Endothelial cell of umbilical vein (primary cell): ENCODE measurements at regions not wholly inside any gene's neighbourhood (a gene's known extent, or its start where the extent isn't known, plus 50 kb on each side); places are given as distances from the start of the nearest gene placed in this dataset.

Experiments used
- BruUV-seq: library from RNA; stranded (reverse); fragments of 400-500 nt; replicated peaks from 2 replicates; lab custom pipeline; 2021; lab: Mats Ljungman, UMichigan
- CTCF ChIA-PET: fragments of 300-600, 350-600 bp; sonication (Branson Sonifier 250); formaldehyde crosslinking; loops from one replicate; lab custom pipeline; 2021; ENCODE audit warnings: antibody characterized with exemption, inconsistent platforms; lab: Charles Lee
- POLR2A ChIA-PET: fragments of 300-600, 350-600 bp; sonication (Branson Sonifier 250); formaldehyde crosslinking; loops from one replicate; lab custom pipeline; 2021; ENCODE audit warnings: antibody characterized with exemption, inconsistent platforms; lab: Charles Lee
- DNase-seq: peaks from one replicate; pipeline ENCODE4 v3.0.0-alpha.2; 2011; ENCODE audit warnings: low read depth, low spot score
- FAIRE-seq: peaks from 2 replicates; lab custom pipeline; 2011; peaks lifted over from hg19 to GRCh38; lab: Jason Lieb, UNC
- H2AFZ ChIP-seq: 2 replicates; pipeline ENCODE4 v1.6.0; 2012; ENCODE audit warnings: low read depth, low read length, control low read depth, inconsistent platforms
- H3K27ac ChIP-seq: 2 replicates; pipeline ENCODE4 v1.5.1; 2011; ENCODE audit warnings: low read depth, mild to moderate bottlenecking, control low read depth, low read length, moderate library complexity; ENCODE audit not compliant: insufficient read depth
- H3K27me3 ChIP-seq, 2 experiments: 2 replicates each; pipeline versions ENCODE4 v1.6.0 to v1.6.1; 2011; ENCODE audit warnings: low read length in 2 of 2, mixed read lengths in 1 of 2; ENCODE audit not compliant: control insufficient read depth in 2 of 2, insufficient read depth in 2 of 2
- H3K36me3 ChIP-seq, 2 experiments: 2 replicates in 1 of 2; 3 replicates in 1 of 2; pipeline ENCODE4 v1.5.1; 2011; ENCODE audit warnings: low read length in 2 of 2, mild to moderate bottlenecking in 1 of 2, moderate library complexity in 1 of 2; ENCODE audit not compliant: control insufficient read depth in 2 of 2, insufficient read depth in 2 of 2; ENCODE audit errors: extremely low read depth in 1 of 2
- H3K4me1 ChIP-seq: 3 replicates; pipeline ENCODE4 v1.5.1; 2011; ENCODE audit warnings: mild to moderate bottlenecking, low read length; ENCODE audit not compliant: control insufficient read depth, insufficient read depth; ENCODE audit errors: extremely low read depth
- H3K4me2 ChIP-seq: 2 replicates; pipeline ENCODE4 v1.6.1; 2011; ENCODE audit warnings: low read length, control low read depth, mixed read lengths; ENCODE audit not compliant: insufficient read depth
- H3K4me3 ChIP-seq, 3 experiments: fragments of 200-600 bp in 1 of 3; sonication (generic), shearing (Covaris generic) in 1 of 3; replicated peaks in 1 of 3; 2 replicates each; pipeline ENCODE4 v1.5.1; 2011 to 2016; ENCODE audit warnings: control low read depth in 3 of 3, low read length in 3 of 3, mild to moderate bottlenecking in 2 of 3, inconsistent platforms in 1 of 3, low read depth in 1 of 3, moderate library complexity in 1 of 3; ENCODE audit not compliant: insufficient read depth in 1 of 3
- H3K79me2 ChIP-seq: 2 replicates; pipeline ENCODE4 v1.6.0; 2012; ENCODE audit warnings: low read length, inconsistent platforms; ENCODE audit not compliant: control insufficient read depth, insufficient read depth
- H3K9ac ChIP-seq: replicated peaks from 2 replicates; pipeline ENCODE3; 2011; ENCODE audit warnings: low read length, control low read depth; ENCODE audit not compliant: insufficient read depth; ENCODE audit errors: extremely low read depth
- H3K9me1 ChIP-seq: replicated peaks from 3 replicates; pipeline ENCODE4 v1.6.0; 2011; ENCODE audit warnings: mild to moderate bottlenecking, low read length; ENCODE audit not compliant: control insufficient read depth, insufficient read depth; ENCODE audit errors: extremely low read depth
- H3K9me3 ChIP-seq: replicated peaks from 2 replicates; pipeline ENCODE4 v1.5.1; 2012; ENCODE audit warnings: low read length, inconsistent platforms; ENCODE audit not compliant: control insufficient read depth, insufficient read depth
- H4K20me1 ChIP-seq: replicated peaks from 2 replicates; pipeline ENCODE3; 2011; ENCODE audit warnings: mild to moderate bottlenecking, low read length; ENCODE audit not compliant: control insufficient read depth, insufficient read depth; ENCODE audit errors: extremely low read depth
- CTCF ChIP-seq, 2 donors: IDR thresholded peaks; 1 replicate in 1 of 2; 2 replicates in 1 of 2; pipeline ENCODE4 v1.5.1; 2011; ENCODE audit warnings: low read length in 2 of 2, mild to moderate bottlenecking in 2 of 2, moderate library complexity in 2 of 2, control low read depth in 1 of 2, inconsistent platforms in 1 of 2, low read depth in 1 of 2; ENCODE audit not compliant: insufficient read depth in 1 of 2; ENCODE audit errors: extremely low read depth in 1 of 2
- EZH2 ChIP-seq: IDR thresholded peaks from 2 replicates; pipeline ENCODE4 v1.6.1; 2012; ENCODE audit warnings: borderline replicate concordance, low read depth, mild to moderate bottlenecking, moderate library complexity, low read length, inconsistent platforms; ENCODE audit not compliant: severe bottlenecking
- FOS ChIP-seq: IDR thresholded peaks from 2 replicates; pipeline ENCODE4 v1.6.1; 2011; ENCODE audit warnings: mild to moderate bottlenecking, low read length, moderate library complexity, borderline replicate concordance; ENCODE audit not compliant: insufficient read depth
- GATA2 ChIP-seq: IDR thresholded peaks from 2 replicates; pipeline ENCODE4 v1.7.0; 2011; ENCODE audit warnings: low read depth, mild to moderate bottlenecking, moderate library complexity, mixed read lengths, low read length; ENCODE audit not compliant: insufficient read length, insufficient read depth
- JUN ChIP-seq: IDR thresholded peaks from 2 replicates; pipeline ENCODE4 v1.6.1; 2011; ENCODE audit warnings: borderline replicate concordance, low read depth; ENCODE audit not compliant: insufficient read length, insufficient read depth
- MAX ChIP-seq: IDR thresholded peaks from 2 replicates; pipeline ENCODE4 v1.6.1; 2011; ENCODE audit not compliant: insufficient read depth, insufficient read length
- MYC ChIP-seq: IDR thresholded peaks from one replicate; pipeline ENCODE4 v1.6.1; 2011; ENCODE audit warnings: mild to moderate bottlenecking, low read depth, low read length
- POLR2A ChIP-seq: IDR thresholded peaks from 2 replicates; pipeline ENCODE4 v1.6.1; 2012; ENCODE audit warnings: low read depth, mild to moderate bottlenecking, control low read depth, low read length
- POLR2AphosphoS5 ChIP-seq: IDR thresholded peaks from 2 replicates; pipeline ENCODE4 v1.6.1; 2012; ENCODE audit warnings: low read depth, mild to moderate bottlenecking, control low read depth, low read length, moderate library complexity; ENCODE audit not compliant: insufficient read depth
- dilution Hi-C: fragments of 300-500 bp; cut with MboI; formaldehyde crosslinking; loops from one replicate; pipeline ENCODE4 v1.15.0; 2019; ENCODE audit warnings: low sequenced_read_pairs; ENCODE audit not compliant: extremely low pct_ligation_motif_present
- intact Hi-C: fragments of 100-400 bp; cut with micrococcal nuclease; formaldehyde crosslinking; loops from one replicate; pipeline ENCODE4 v1.10.0; 2022

- Histone ChIP-seq H3K9me1 (no peaks in the 10 kb centered on the region), H3K4me1 (no peaks in the 10 kb centered on the region), H3K36me3 (no peaks in the 10 kb centered on the region), H3K4me2 (no peak overlapping the region), H3K9ac (no peak overlapping the region), H4K20me1 (no peaks in the 10 kb centered on the region), H3K27me3 (no peaks in the 10 kb centered on the region), H2AFZ (peak overlapping the region; percentile 46), H3K9me3 (no peaks in the 10 kb centered on the region), H3K4me3 (no peak overlapping the region), H3K27ac (no peak overlapping the region), H3K79me2 (no peaks in the 10 kb centered on the region)
- FAIRE-seq (no peak), DNase-seq (no peak)
- dilution Hi-C loops (no loop called here), intact Hi-C loops (no loop called here)
- ChIA-PET CTCF (no interaction called here), POLR2A (no interaction called here)
- no TSS peak for BruUV-seq
- no peak for TF ChIP-seq FOS
- no peak for TF ChIP-seq CTCF (IDR thresholded peaks at IDR 0.05; ENCODE audit: extremely low read depth in 1 of 2, insufficient read depth in 1 of 2, low read depth in 1 of 2, low read length in 2 of 2)
- TF ChIP-seq GATA2, result no peak
- TF ChIP-seq JUN, result no peak
Measured at GRCh38 chr15:95987886-95988573, 342.5 kb upstream of the NR2F2 start.

GRCh38 chr15:95988574-95988887, 342.0 kb upstream of the NR2F2 start:
- DNase-seq (peak; percentile 65), FAIRE-seq (no peak)
- Histone ChIP-seq H4K20me1 (no peaks in the 10 kb centered on the region), H3K27ac (no peak overlapping the region), H3K9ac (no peak overlapping the region), H3K9me1 (no peaks in the 10 kb centered on the region), H2AFZ (peak overlapping the region; percentile 46), H3K9me3 (no peaks in the 10 kb centered on the region), H3K36me3 (no peaks in the 10 kb centered on the region), H3K4me1 (no peaks in the 10 kb centered on the region), H3K4me3 (no peak overlapping the region), H3K4me2 (no peak overlapping the region), H3K79me2 (no peaks in the 10 kb centered on the region), H3K27me3 (no peaks in the 10 kb centered on the region)
- no peak for TF ChIP-seq FOS
- TF ChIP-seq CTCF (IDR thresholded peaks at IDR 0.05; ENCODE audit: extremely low read depth in 1 of 2, insufficient read depth in 1 of 2, low read depth in 1 of 2, low read length in 2 of 2), result no peak
- no peak for TF ChIP-seq MYC
- no peak for TF ChIP-seq GATA2
- TF ChIP-seq JUN, result no peak
- TF ChIP-seq EZH2, result no peak
- TF ChIP-seq MAX, result no peak
- TF ChIP-seq POLR2A, result no peak
- TF ChIP-seq POLR2AphosphoS5, result no peak
- POLR2A ChIA-PET, result no interaction called here
- intact Hi-C loops, result no loop called here
- BruUV-seq, result no TSS peak
- CTCF ChIA-PET, result no interaction called here
- dilution Hi-C loops, result no loop called here
